IMR-90 (cell line): ENCODE measurements at regions not wholly inside any gene's neighbourhood (a gene's known extent, or its start where the extent isn't known, plus 50 kb on each side); places are given as distances from the start of the nearest gene placed in this dataset.

ENCODE experiments used
- ATAC-seq: fragments of 200-7000 bp; cut with Tn5 transposase; 2 replicates; pipeline ENCODE4 v1.9.1; 2020; ENCODE audit warnings: low read depth, mild to moderate bottlenecking, moderate library complexity
- BruUV-seq: library from RNA; stranded (reverse); fragments of 400-500 nt; replicated peaks from 2 replicates; lab custom pipeline; 2021; lab: Mats Ljungman, UMichigan
- CTCF ChIA-PET: fragments of 300-600 bp; formaldehyde crosslinking; extraction: SDS; loops from one replicate; lab custom pipeline; 2021; ENCODE audit warnings: antibody characterized with exemption; lab: Yijun Ruan, JAX
- POLR2A ChIA-PET: fragments of 300-600 bp; sonication (Branson Sonifier 250); formaldehyde crosslinking; loops from one replicate; lab custom pipeline; 2022; ENCODE audit warnings: antibody characterized with exemption; ENCODE audit not compliant: unreplicated experiment; lab: Charles Lee
- DNase-seq: peaks from one replicate; pipeline ENCODE4 v3.0.0; 2013
- H2AFZ ChIP-seq: replicated peaks from 2 replicates; pipeline ENCODE3; 2013; ENCODE audit warnings: low read length, mild to moderate bottlenecking; ENCODE audit not compliant: poor library complexity
- H2AK5ac ChIP-seq: 2 replicates; pipeline ENCODE4 v1.6.1; 2013; ENCODE audit warnings: low read depth, low read length, inconsistent platforms
- H2AK9ac ChIP-seq: replicated peaks from 2 replicates; pipeline ENCODE3; 2013; ENCODE audit warnings: mild to moderate bottlenecking, low read depth, low read length, moderate library complexity; ENCODE audit not compliant: poor library complexity
- H2BK120ac ChIP-seq: 2 replicates; pipeline ENCODE4 v1.6.1; 2013; ENCODE audit warnings: low read depth, low read length, inconsistent platforms
- H2BK15ac ChIP-seq: 3 replicates; pipeline ENCODE4 v1.6.1; 2013; ENCODE audit warnings: low read depth, low read length, inconsistent platforms
- H2BK20ac ChIP-seq: 2 replicates; pipeline ENCODE4 v1.6.1; 2013; ENCODE audit warnings: low read depth, mild to moderate bottlenecking, inconsistent platforms, low read length, moderate library complexity
- H2BK5ac ChIP-seq: 2 replicates; pipeline ENCODE4 v1.6.1; 2013; ENCODE audit warnings: mild to moderate bottlenecking, low read depth, low read length, inconsistent platforms; ENCODE audit not compliant: poor library complexity, severe bottlenecking
- H3K14ac ChIP-seq: replicated peaks from 2 replicates; pipeline ENCODE4 v1.6.1; 2013; ENCODE audit warnings: low read depth, low read length, inconsistent platforms
- H3K18ac ChIP-seq: 2 replicates; pipeline ENCODE4 v1.6.1; 2013; ENCODE audit warnings: low read depth, low read length, control low read depth
- H3K23ac ChIP-seq: 2 replicates; pipeline ENCODE4 v1.6.1; 2013; ENCODE audit warnings: low read depth, low read length, inconsistent platforms
- H3K27ac ChIP-seq: 2 replicates; pipeline ENCODE4 v1.5.1; 2013; ENCODE audit warnings: mild to moderate bottlenecking, control low read depth, low read length; ENCODE audit not compliant: insufficient read depth
- H3K27me3 ChIP-seq: 2 replicates; pipeline ENCODE4 v1.6.1; 2013; ENCODE audit warnings: low read length; ENCODE audit not compliant: control insufficient read depth, insufficient read depth
- H3K36me3 ChIP-seq: 2 replicates; pipeline ENCODE4 v1.6.1; 2013; ENCODE audit warnings: low read length, mixed read lengths; ENCODE audit not compliant: control insufficient read depth, insufficient read depth
- H3K4ac ChIP-seq: 2 replicates; pipeline ENCODE4 v1.6.1; 2013; ENCODE audit warnings: low read depth, low read length, inconsistent platforms
- H3K4me1 ChIP-seq: 2 replicates; pipeline ENCODE4 v1.6.1; 2013; ENCODE audit warnings: low read length, mixed read lengths; ENCODE audit not compliant: control insufficient read depth, insufficient read depth
- H3K4me2 ChIP-seq: 2 replicates; pipeline ENCODE4 v1.6.1; 2013; ENCODE audit warnings: low read depth, mild to moderate bottlenecking, control low read depth, low read length, moderate library complexity
- H3K4me3 ChIP-seq: 2 replicates; pipeline ENCODE4 v1.5.1; 2013; ENCODE audit warnings: low read depth, mild to moderate bottlenecking, control low read depth, low read length, moderate library complexity; ENCODE audit not compliant: insufficient read depth
- H3K56ac ChIP-seq: 2 replicates; pipeline ENCODE4 v1.6.1; 2013; ENCODE audit warnings: low read length, inconsistent platforms; ENCODE audit not compliant: insufficient read depth; ENCODE audit errors: extremely low read depth
- H3K79me1 ChIP-seq, 2 experiments: 2 replicates each; pipeline ENCODE4 v1.6.1; 2013; ENCODE audit warnings: low read length in 2 of 2, inconsistent platforms in 1 of 2, low read depth in 1 of 2
- H3K9ac ChIP-seq: 2 replicates; pipeline ENCODE4 v1.6.1; 2013; ENCODE audit warnings: low read depth, low read length, control low read depth
- H3K9me1 ChIP-seq: 2 replicates; pipeline ENCODE4 v1.6.1; 2013; ENCODE audit warnings: low read length, inconsistent platforms; ENCODE audit not compliant: insufficient read depth
- H3K9me3 ChIP-seq: 2 replicates; pipeline ENCODE4 v1.6.1; 2013; ENCODE audit warnings: low read length; ENCODE audit not compliant: control insufficient read depth, insufficient read depth
- H4K20me1 ChIP-seq: 2 replicates; pipeline ENCODE4 v1.6.1; 2013; ENCODE audit warnings: low read length, inconsistent platforms; ENCODE audit not compliant: insufficient read depth
- H4K5ac ChIP-seq: 2 replicates; pipeline ENCODE4 v1.6.1; 2013; ENCODE audit warnings: mild to moderate bottlenecking, low read depth, low read length, control low read depth
- H4K8ac ChIP-seq, 2 experiments: 2 replicates each; pipeline ENCODE4 v1.6.1; 2013; ENCODE audit warnings: low read depth in 2 of 2, low read length in 2 of 2, control low read depth in 1 of 2, inconsistent platforms in 1 of 2
- H4K91ac ChIP-seq: 2 replicates; pipeline ENCODE4 v1.6.1; 2013; ENCODE audit warnings: low read depth, low read length, inconsistent platforms; ENCODE audit not compliant: insufficient read depth
- BHLHE40 ChIP-seq: fragments of 150-350 bp; IDR thresholded peaks from 2 replicates; pipeline ENCODE4 v1.6.1; 2016; ENCODE audit warnings: mild to moderate bottlenecking, low read depth, low read length
- CEBPB ChIP-seq: IDR thresholded peaks from 2 replicates; pipeline ENCODE4 v1.6.1; 2012; ENCODE audit warnings: low read depth, low read length, improper control_type of control experiment
- CHD1 ChIP-seq: IDR thresholded peaks from 2 replicates; pipeline ENCODE4 v1.6.1; 2012; ENCODE audit warnings: low read depth, low read length, improper control_type of control experiment
- CTCF ChIP-seq: conservative IDR thresholded peaks from 2 replicates; pipeline ENCODE4 v1.5.1; 2012; ENCODE audit warnings: mild to moderate bottlenecking, low read depth, low read length, improper control_type of control experiment
- ELK1 ChIP-seq: fragments of 150-350 bp; IDR thresholded peaks from 2 replicates; pipeline ENCODE4 v1.6.1; 2016; ENCODE audit warnings: low read depth, mild to moderate bottlenecking, low read length, moderate library complexity, borderline replicate concordance
- FOS ChIP-seq: fragments of 150-350 bp; IDR thresholded peaks from 2 replicates; pipeline ENCODE4 v1.6.1; 2016; ENCODE audit warnings: low read depth, low read length
- MAFK ChIP-seq: IDR thresholded peaks from 2 replicates; pipeline ENCODE4 v1.6.1; 2012; ENCODE audit warnings: low read depth, low read length, improper control_type of control experiment
- MAZ ChIP-seq: IDR thresholded peaks from 2 replicates; pipeline ENCODE4 v1.6.1; 2012; ENCODE audit warnings: low read depth, mild to moderate bottlenecking, low read length, improper control_type of control experiment, moderate library complexity, borderline replicate concordance
- MXI1 ChIP-seq: IDR thresholded peaks from 2 replicates; pipeline ENCODE4 v1.6.1; 2012; ENCODE audit warnings: low read depth, mild to moderate bottlenecking, low read length, moderate library complexity, borderline replicate concordance
- NFE2L2 ChIP-seq: fragments of 150-350 bp; IDR thresholded peaks from 2 replicates; pipeline ENCODE4 v1.6.1; 2016; ENCODE audit warnings: low read depth, mild to moderate bottlenecking, low read length
- POLR2A ChIP-seq: IDR thresholded peaks from 2 replicates; pipeline ENCODE4 v1.6.1; 2012; ENCODE audit warnings: mild to moderate bottlenecking, low read depth, low read length
- RAD21 ChIP-seq: IDR thresholded peaks from 2 replicates; pipeline ENCODE4 v1.6.1; 2012; ENCODE audit warnings: low read length, improper control_type of control experiment
- RCOR1 ChIP-seq: IDR thresholded peaks from 2 replicates; pipeline ENCODE4 v1.6.1; 2012; ENCODE audit warnings: mild to moderate bottlenecking, low read length, improper control_type of control experiment; ENCODE audit not compliant: insufficient replicate concordance
- RFX5 ChIP-seq: IDR thresholded peaks from 2 replicates; pipeline ENCODE4 v1.8.0; 2012; ENCODE audit warnings: low read depth, mild to moderate bottlenecking, low read length, moderate library complexity
- SMC3 ChIP-seq: fragments of 150-350 bp; IDR thresholded peaks from 2 replicates; pipeline ENCODE4 v1.6.1; 2016; ENCODE audit warnings: low read depth, mild to moderate bottlenecking, antibody characterized with exemption, low read length, moderate library complexity
- USF2 ChIP-seq: fragments of 150-350 bp; IDR thresholded peaks from 2 replicates; pipeline ENCODE4 v1.6.1; 2017; ENCODE audit warnings: mild to moderate bottlenecking, antibody characterized with exemption, low read length, low read depth
- dilution Hi-C: fragments of 300-500 bp; cut with HindIII; formaldehyde crosslinking; loops from one replicate; pipeline ENCODE4 v1.14.3; 2018; ENCODE audit warnings: low sequenced_read_pairs; ENCODE audit not compliant: unreplicated experiment
- in situ Hi-C: fragments of 300-500 bp; cut with MboI; formaldehyde crosslinking; loops from 3 replicates; pipeline ENCODE4 v1.14.3; 2019; ENCODE audit warnings: low sequenced_read_pairs, inconsistent platforms, mixed read lengths
- intact Hi-C: fragments of 100-400 bp; cut with micrococcal nuclease; formaldehyde crosslinking; loops from 2 replicates; pipeline ENCODE4 v1.10.0; 2022

GRCh38 chr3:144822671-144823070, 851.0 kb downstream of the DIPK2A start:
- no peak overlapping the region for H3K4ac ChIP-seq
- in situ Hi-C loops (no loop called here), intact Hi-C loops (no loop called here), dilution Hi-C loops (no loop called here)
- no peak overlapping the region for H3K9ac ChIP-seq
- H3K23ac ChIP-seq: no peak overlapping the region
- no peaks in the 10 kb centered on the region for H3K27me3 ChIP-seq
- no peaks in the 10 kb centered on the region for H3K9me1 ChIP-seq
- no peak overlapping the region for H2AK5ac ChIP-seq
- H2BK5ac ChIP-seq: no peak overlapping the region
- no peak for DNase-seq
- H3K56ac ChIP-seq: no peak overlapping the region
- H3K27ac ChIP-seq: no peak overlapping the region
- ChIA-PET POLR2A (no interaction called here), CTCF (no interaction called here)
- H3K4me3 ChIP-seq: no peak overlapping the region
- H2AFZ ChIP-seq: no peak overlapping the region
- no peak overlapping the region for H4K5ac ChIP-seq
- H2AK9ac ChIP-seq: no peak overlapping the region
- no peak overlapping the region for H2BK120ac ChIP-seq
- no peak overlapping the region for H3K18ac ChIP-seq
- H4K8ac ChIP-seq: no peak overlapping the region
- H3K36me3 ChIP-seq: no peaks in the 10 kb centered on the region
- H4K91ac ChIP-seq: no peak overlapping the region
- H4K20me1 ChIP-seq: no peaks in the 10 kb centered on the region
- no peak for TF ChIP-seq NFE2L2
- no peak for TF ChIP-seq MXI1
- no peak for TF ChIP-seq RFX5
- no peak for TF ChIP-seq FOS
- no peak for TF ChIP-seq MAFK
- no peak for TF ChIP-seq CEBPB
- TF ChIP-seq USF2: no peak
- TF ChIP-seq CTCF: no peak
- no peak for TF ChIP-seq ELK1
- TF ChIP-seq POLR2A: no peak
- no peak for TF ChIP-seq MAZ
- TF ChIP-seq BHLHE40: no peak
- TF ChIP-seq SMC3: no peak
- no peak for TF ChIP-seq RAD21
- TF ChIP-seq CHD1: no peak
- no peak for TF ChIP-seq RCOR1
- ATAC-seq: no peak
- no peak overlapping the region for H3K4me2 ChIP-seq
- H3K4me1 ChIP-seq: no peaks in the 10 kb centered on the region
- no peak overlapping the region for H2BK20ac ChIP-seq
- H3K79me1 ChIP-seq: no peaks in the 10 kb centered on the region
- no peak overlapping the region for H2BK15ac ChIP-seq
- no peaks in the 10 kb centered on the region for H3K9me3 ChIP-seq
- BruUV-seq: no TSS peak
- no peak overlapping the region for H3K14ac ChIP-seq
